ENCODE measurements at regions not wholly inside any gene's neighbourhood (a gene's known extent, or its start where the extent isn't known, plus 50 kb on each side); places are given as distances from the start of the nearest gene placed in this dataset.
"Not testable (repeated sequence)": the region's sequence is repeated elsewhere in the genome, so short reads cannot be mapped to it uniquely, and the experiment has no call there.

GRCh38 chr6:141561154-141561553 lies 571.6 kb upstream of the GJE1 start:
- DNase-seq, result no peak

DNA sequence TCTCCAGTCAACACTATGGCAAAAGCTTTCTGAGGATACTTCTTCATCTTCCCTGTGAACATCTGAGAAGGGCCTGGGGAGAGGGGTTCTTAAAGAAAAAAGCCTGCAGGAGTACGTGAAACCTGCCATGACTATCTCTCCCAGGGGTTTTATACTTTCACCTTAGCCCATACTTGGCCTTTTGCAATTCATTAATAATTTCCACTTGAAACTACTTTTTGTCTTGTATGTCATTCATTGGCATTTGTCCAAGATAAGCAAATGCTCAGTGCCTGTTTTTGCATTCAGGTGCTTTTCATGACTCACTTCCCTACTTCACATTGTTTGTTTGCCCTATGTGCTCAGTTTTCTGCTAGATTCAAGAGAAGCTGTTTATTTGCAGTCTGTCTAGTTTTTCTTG lies 580.3 kb upstream of the GJE1 start:
- DNase-seq, result no peak

- no peak for DNase-seq
Measured at GRCh38 chr6:141552031-141552430, 580.7 kb upstream of the GJE1 start.

- DNase-seq, result no peak
Measured at GRCh38 chr6:141551318-141551717, 581.4 kb upstream of the GJE1 start.

GRCh38 chr6:141550471-141550870 lies 582.3 kb upstream of the GJE1 start:
- no peak for DNase-seq

DNA sequence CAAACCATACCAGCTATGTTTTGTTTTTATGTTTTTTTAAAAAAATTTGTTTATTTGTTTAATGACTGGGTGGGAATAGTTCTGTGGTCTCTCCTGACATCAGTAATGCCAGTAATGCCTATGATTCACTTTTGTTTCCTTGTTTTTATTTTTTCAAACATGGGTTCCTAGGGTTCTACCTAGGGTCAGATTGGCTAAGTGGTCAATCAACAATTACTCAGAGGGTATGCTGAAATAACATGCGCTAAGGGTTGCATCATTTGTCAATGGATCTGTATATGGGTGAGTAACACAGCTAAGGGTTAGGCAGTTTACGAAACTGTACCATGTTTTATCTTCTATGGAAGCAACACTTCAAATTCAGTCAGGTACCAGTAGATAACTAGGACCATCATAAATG lies 583.8 kb upstream of the GJE1 start:
- no peak for DNase-seq

DNA sequence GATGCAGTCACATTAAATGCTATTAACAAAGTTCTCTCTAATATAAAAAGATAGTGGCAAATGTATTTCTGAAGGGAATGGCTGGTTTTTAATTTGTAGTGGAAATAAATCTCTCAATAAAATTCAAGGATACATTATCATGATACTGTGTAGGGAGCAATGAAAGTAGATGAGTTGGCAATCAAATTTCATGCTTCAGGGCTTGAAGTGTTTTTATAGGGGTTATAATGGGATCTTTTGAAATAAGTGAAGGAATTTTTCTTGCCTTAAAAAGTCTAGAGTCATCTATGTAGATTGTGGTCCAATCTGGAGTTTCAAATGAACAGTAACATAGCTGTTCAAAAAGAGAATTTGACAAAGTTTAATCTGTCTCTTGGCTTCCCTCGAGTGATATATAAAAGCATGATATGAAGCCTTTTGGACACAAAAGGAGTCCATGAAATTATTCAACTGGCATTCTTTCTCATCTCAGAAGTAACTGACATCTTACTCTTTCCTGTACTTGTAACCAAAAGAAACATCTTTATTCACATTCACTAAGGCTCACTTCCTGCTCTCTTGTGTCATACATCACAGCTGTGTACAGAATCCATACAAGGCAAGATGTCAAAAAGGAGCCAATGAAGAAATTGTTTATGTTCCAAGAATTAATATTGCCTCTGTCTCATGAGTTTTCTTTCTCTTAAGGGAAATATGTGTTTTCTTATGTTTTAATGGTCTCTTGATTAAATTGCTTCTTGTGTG lies 591.0 kb upstream of the GJE1 start:
- DNase-seq, result no peak

- DNase-seq, result no peak
Measured at GRCh38 chr6:141540207-141540606, 592.5 kb upstream of the GJE1 start.

GRCh38 chr6:141539617-141540016 lies 593.1 kb upstream of the GJE1 start:
- DNase-seq, result no peak

DNA sequence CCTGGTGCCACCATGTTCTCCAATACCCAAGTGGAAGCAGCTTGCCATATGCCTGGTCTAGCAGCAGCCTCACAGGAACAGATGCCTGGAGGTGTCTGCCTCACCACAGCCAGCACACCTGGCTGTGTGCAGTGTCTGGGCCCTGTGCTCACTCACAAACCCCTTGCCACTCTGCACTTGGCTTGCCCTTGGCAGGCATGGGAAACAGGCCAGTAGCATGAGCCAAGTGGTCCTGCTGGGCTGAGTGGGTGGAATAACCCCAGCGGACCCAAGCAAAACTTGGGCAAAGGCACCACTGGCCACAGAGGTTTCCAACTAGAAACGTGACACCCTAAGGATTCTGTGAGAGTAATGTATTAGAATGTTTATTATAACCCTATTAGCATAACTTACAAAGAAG lies 600.5 kb upstream of the GJE1 start:
- no peak for DNase-seq

GRCh38 chr6:141531040-141531439 lies 601.7 kb upstream of the GJE1 start:
- no peak for DNase-seq

DNA sequence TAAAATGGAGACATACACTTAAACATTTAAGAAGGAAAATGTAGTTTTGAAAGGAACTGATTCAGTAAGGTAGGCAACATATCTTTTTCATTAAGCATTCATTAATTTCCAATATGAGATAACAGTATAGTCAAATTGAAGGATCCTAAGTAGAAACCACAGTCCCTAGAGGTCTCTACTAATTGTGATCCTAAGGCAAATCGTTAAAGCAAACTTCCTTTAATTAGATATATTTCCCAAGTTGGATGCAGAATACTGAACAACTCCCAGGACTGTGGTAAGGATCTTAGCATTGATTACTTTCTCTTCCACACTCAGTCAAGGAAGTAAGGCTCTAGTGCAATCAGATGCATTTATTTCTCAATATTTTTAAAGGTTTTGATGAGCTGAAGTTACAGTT lies 604.1 kb upstream of the GJE1 start:
- no peak for DNase-seq

DNA sequence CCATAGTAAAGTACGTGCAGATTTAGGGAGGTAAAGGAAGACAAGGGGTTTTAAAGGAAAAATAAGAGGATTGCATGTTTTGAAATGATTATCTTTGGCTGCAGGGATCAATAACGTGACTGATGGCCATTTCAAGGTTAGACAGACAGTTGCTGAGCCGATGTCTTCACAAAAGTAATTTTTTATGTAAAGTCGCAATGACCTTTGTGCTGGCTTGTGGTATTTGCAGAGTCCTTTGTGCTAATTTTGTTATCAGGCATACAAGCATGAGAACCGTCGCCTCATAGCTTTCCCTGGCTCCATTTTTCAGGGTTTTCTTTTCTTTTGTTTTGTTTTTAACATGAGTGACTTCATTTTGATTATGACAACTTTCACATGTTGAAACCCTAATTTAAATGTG lies 605.7 kb upstream of the GJE1 start:
- DNase-seq, result no peak

DNA sequence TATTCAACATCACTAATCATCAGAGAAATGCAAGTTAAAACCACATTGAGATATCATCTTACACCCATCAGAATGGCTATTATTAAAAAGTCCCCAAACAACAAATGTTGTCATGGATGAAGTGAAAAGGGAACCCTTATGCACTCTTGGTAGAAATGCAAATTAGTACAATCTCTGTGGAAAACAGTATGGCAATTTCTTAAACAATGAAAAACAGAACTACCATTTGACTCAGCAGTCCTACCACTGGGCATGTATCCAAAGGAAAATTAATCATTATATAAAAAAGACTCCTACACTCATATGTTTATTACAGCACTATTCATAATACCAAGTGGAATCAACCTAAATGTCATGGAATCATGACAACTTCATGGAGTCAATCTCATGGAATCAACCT lies 611.3 kb upstream of the GJE1 start:
- no peak for DNase-seq

DNA sequence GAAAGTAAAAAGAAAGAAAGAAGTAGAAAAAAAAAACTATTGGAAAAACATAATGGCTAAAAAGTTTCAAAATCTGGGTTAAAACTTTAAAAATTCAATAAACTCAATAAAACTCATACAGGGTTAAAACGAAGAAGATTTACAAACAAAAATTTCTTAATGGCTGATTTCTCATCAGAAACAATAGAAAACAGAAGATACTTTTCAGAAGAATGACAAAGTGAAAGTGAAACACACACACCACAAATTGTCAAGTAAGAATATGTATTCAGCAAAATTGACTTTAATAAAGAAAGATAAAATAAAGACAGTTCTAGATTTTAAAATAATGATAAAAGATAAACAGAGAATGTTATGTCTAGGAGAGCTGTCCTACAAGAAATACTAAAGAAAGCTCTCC lies 618.9 kb upstream of the GJE1 start:
- DNase-seq, result no peak

GRCh38 chr6:141510803-141511202 lies 621.9 kb upstream of the GJE1 start:
- no peak for DNase-seq

- not testable (repeated sequence) for DNase-seq
Measured at GRCh38 chr6:141506062-141506461, 626.7 kb upstream of the GJE1 start.

- not testable (repeated sequence) for DNase-seq
Measured at GRCh38 chr6:141504318-141504717, 628.4 kb upstream of the GJE1 start.

- DNase-seq, result no peak
Measured at GRCh38 chr6:141501616-141502015, 631.1 kb upstream of the GJE1 start.

DNA sequence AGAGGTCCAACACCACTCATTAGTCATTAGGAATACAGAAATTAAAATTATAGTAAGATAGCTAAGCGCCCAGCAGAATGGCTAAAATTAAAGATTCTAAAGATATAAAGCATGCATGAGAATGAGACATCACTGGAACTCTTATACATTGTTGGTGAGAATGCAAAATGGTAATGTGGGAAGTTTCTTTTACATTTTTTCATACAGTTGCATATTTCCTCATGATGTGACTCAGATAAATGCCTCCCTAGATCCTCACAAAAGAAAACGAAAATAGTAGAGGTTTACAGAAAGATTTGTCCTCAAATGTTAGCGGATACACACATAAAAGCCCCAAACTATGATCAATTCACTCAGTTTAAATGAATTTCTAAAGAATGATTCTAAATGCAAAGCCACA lies 633.7 kb upstream of the GJE1 start:
- no peak for DNase-seq

- DNase-seq, result no peak
Measured at GRCh38 chr6:141492521-141493284, 640.0 kb upstream of the GJE1 start.

- DNase-seq, result no peak
Measured at GRCh38 chr6:141491684-141492083, 641.0 kb upstream of the GJE1 start.

GRCh38 chr6:141490982-141491381 lies 641.7 kb upstream of the GJE1 start:
- no peak for DNase-seq

GRCh38 chr6:141488488-141488887 lies 644.2 kb upstream of the GJE1 start:
- no peak for DNase-seq

GRCh38 chr6:141486942-141487341 lies 645.8 kb upstream of the GJE1 start:
- no peak for DNase-seq
